Uterus (tissue), 2 donors: ENCODE measurements at regions not wholly inside any gene's neighbourhood (a gene's known extent, or its start where the extent isn't known, plus 50 kb on each side); places are given as distances from the start of the nearest gene placed in this dataset.

Experiments
- POLR2A ChIP-seq, 2 donors: fragments of 450-650 bp; IDR thresholded peaks; one replicate each; pipeline ENCODE4 v1.6.1; 2016; ENCODE audit warnings: antibody characterized with exemption in 2 of 2, mild to moderate bottlenecking in 1 of 2, moderate library complexity in 1 of 2
- TF ChIP-seq, protein P1 (sequence below), 4 experiments: fragments of 200-600 bp in 2 of 4; fragments of 450-650 bp in 2 of 4; sonication (generic) in 2 of 4; IDR thresholded peaks; one replicate each; pipeline ENCODE4 v1.5.1; 2016 to 2019; ENCODE audit warnings: antibody characterized with exemption in 4 of 4, mild to moderate bottlenecking in 2 of 4, moderate library complexity in 1 of 4

DNA sequence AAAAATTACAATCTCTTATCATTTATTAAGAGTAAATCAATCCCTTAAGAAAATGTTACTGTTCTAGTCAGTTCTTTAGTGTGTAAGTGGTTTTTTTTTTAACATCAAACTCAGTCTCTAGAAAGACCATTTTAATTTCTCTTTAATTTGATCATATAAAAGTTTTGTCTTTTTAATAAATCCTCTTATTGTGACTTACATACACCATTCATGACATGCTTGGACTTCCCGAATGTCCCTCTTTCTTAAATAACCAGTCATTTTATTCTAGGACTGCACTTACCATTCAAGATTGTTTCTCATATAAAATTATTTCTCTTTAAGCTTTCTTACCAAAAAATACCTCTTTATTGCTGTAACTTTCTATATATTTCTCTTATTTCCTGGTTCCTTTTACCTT, 60.8 kb upstream of the EVL start:
- TF ChIP-seq POLR2A (IDR thresholded peaks at IDR 0.05): no peak
- TF ChIP-seq, protein P1, sequence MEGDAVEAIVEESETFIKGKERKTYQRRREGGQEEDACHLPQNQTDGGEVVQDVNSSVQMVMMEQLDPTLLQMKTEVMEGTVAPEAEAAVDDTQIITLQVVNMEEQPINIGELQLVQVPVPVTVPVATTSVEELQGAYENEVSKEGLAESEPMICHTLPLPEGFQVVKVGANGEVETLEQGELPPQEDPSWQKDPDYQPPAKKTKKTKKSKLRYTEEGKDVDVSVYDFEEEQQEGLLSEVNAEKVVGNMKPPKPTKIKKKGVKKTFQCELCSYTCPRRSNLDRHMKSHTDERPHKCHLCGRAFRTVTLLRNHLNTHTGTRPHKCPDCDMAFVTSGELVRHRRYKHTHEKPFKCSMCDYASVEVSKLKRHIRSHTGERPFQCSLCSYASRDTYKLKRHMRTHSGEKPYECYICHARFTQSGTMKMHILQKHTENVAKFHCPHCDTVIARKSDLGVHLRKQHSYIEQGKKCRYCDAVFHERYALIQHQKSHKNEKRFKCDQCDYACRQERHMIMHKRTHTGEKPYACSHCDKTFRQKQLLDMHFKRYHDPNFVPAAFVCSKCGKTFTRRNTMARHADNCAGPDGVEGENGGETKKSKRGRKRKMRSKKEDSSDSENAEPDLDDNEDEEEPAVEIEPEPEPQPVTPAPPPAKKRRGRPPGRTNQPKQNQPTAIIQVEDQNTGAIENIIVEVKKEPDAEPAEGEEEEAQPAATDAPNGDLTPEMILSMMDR (IDR thresholded peaks at IDR 0.05): no peak
